HG02884 (cell line): ENCODE measurements at regions not wholly inside any gene's neighbourhood (a gene's known extent, or its start where the extent isn't known, plus 50 kb on each side); places are given as distances from the start of the nearest gene placed in this dataset.

Source experiments
- ATAC-seq: cut with Tn5 transposase; IDR thresholded peaks from one replicate; pipeline ENCODE4 v1.9.1; 2021; ENCODE audit warnings: mild to moderate bottlenecking, moderate library complexity; ENCODE audit not compliant: unreplicated experiment

GRCh38 chr3:43932921-43933320 lies 242.2 kb downstream of the ABHD5 start:
- no peak for ATAC-seq

GRCh38 chr3:43948013-43948412 lies 257.3 kb downstream of the ABHD5 start:
- no peak for ATAC-seq

- ATAC-seq: no peak
Observed at GRCh38 chr3:43949594-43949993, 258.9 kb downstream of the ABHD5 start.

GRCh38 chr3:43950775-43951174 lies 260.0 kb downstream of the ABHD5 start:
- no peak for ATAC-seq

GRCh38 chr3:43951813-43952212 lies 261.1 kb downstream of the ABHD5 start:
- ATAC-seq: no peak

- ATAC-seq: no peak
Observed at GRCh38 chr3:43953380-43953779, 262.6 kb downstream of the ABHD5 start.

GRCh38 chr3:43953814-43954692 lies 263.3 kb downstream of the ABHD5 start:
- ATAC-seq: no peak

- no peak for ATAC-seq
Observed at GRCh38 chr3:43956945-43957344, 266.2 kb downstream of the ABHD5 start.

GRCh38 chr3:43957553-43957952 lies 266.8 kb downstream of the ABHD5 start:
- no peak for ATAC-seq

- ATAC-seq: no peak
Observed at GRCh38 chr3:43958005-43958770, 267.4 kb downstream of the ABHD5 start.

- no peak for ATAC-seq
Observed at GRCh38 chr3:43958973-43959372, 268.2 kb downstream of the ABHD5 start.

GRCh38 chr3:43959498-43960447 lies 269.0 kb downstream of the ABHD5 start:
- no peak for ATAC-seq

GRCh38 chr3:43960448-43960840 lies 269.7 kb downstream of the ABHD5 start:
- ATAC-seq: no peak

GRCh38 chr3:43962043-43962442 lies 271.3 kb downstream of the ABHD5 start:
- no peak for ATAC-seq

GRCh38 chr3:43963208-43963607 lies 272.5 kb downstream of the ABHD5 start:
- ATAC-seq: no peak

- ATAC-seq: no peak
Observed at GRCh38 chr3:43964640-43965039, 273.9 kb downstream of the ABHD5 start.

- ATAC-seq: no peak
Observed at GRCh38 chr3:43965656-43966055, 274.9 kb downstream of the ABHD5 start.

GRCh38 chr3:43966126-43966525 lies 275.4 kb downstream of the ABHD5 start:
- no peak for ATAC-seq

GRCh38 chr3:43966530-43966929 lies 275.2 kb upstream of the TOPAZ1 start:
- ATAC-seq: no peak

- ATAC-seq: no peak
Observed at GRCh38 chr3:43968465-43968864, 273.2 kb upstream of the TOPAZ1 start.

GRCh38 chr3:43969944-43970343 lies 271.7 kb upstream of the TOPAZ1 start:
- ATAC-seq: no peak
